ENCODE measurements at regions not wholly inside any gene's neighbourhood (a gene's known extent, or its start where the extent isn't known, plus 50 kb on each side); places are given as distances from the start of the nearest gene placed in this dataset.

GRCh38 chr18:22064581-22064980 lies 104.8 kb upstream of the GATA6 start:
- no peak for TF ChIP-seq CTCF (conservative IDR thresholded peaks at IDR 0.05; ENCODE audit: low read length)
- TF ChIP-seq EZH2phosphoT487 (IDR thresholded peaks at IDR 0.05; ENCODE audit: borderline replicate concordance): no peak
